Trophoblast cell (in vitro differentiated cells and primary cell): ENCODE measurements at regions not wholly inside any gene's neighbourhood (a gene's known extent, or its start where the extent isn't known, plus 50 kb on each side); places are given as distances from the start of the nearest gene placed in this dataset.

Experiments used
- DNase-seq, 2 donors: peaks; one replicate each; pipeline ENCODE4 v3.0.0-alpha.2; 2016
- H2AFZ ChIP-seq: 2 replicates; pipeline ENCODE4 v1.6.1; 2013; ENCODE audit warnings: low read length, moderate library complexity, mild to moderate bottlenecking; ENCODE audit not compliant: insufficient read depth, poor library complexity
- H2AK5ac ChIP-seq: 2 replicates; pipeline ENCODE4 v1.6.1; 2013; ENCODE audit warnings: mild to moderate bottlenecking, low read length
- H2BK120ac ChIP-seq: 2 replicates; pipeline ENCODE4 v1.6.1; 2013; ENCODE audit warnings: low read length, mild to moderate bottlenecking, moderate library complexity; ENCODE audit not compliant: insufficient read depth, poor library complexity
- H2BK12ac ChIP-seq: 2 replicates; pipeline ENCODE4 v1.6.1; 2013; ENCODE audit warnings: mild to moderate bottlenecking, low read length, moderate library complexity
- H2BK5ac ChIP-seq: 2 replicates; pipeline ENCODE4 v1.6.1; 2013; ENCODE audit warnings: low read length, low read depth, moderate library complexity, mild to moderate bottlenecking; ENCODE audit not compliant: poor library complexity
- H3K14ac ChIP-seq: 2 replicates; pipeline ENCODE4 v1.6.1; 2013; ENCODE audit warnings: mild to moderate bottlenecking, low read length
- H3K18ac ChIP-seq: 2 replicates; pipeline ENCODE4 v1.6.1; 2013; ENCODE audit warnings: mild to moderate bottlenecking, low read length
- H3K23ac ChIP-seq: 2 replicates; pipeline ENCODE4 v1.6.1; 2013; ENCODE audit warnings: low read length
- H3K27ac ChIP-seq: 2 replicates; pipeline ENCODE4 v1.5.1; 2013; ENCODE audit warnings: low read depth, mild to moderate bottlenecking, inconsistent platforms, low read length, moderate library complexity
- H3K27me3 ChIP-seq: 2 replicates; pipeline ENCODE4 v1.6.1; 2013; ENCODE audit warnings: inconsistent platforms, mild to moderate bottlenecking, low read length, moderate library complexity; ENCODE audit not compliant: insufficient read depth
- H3K36me3 ChIP-seq, 2 experiments: 1 replicate in 1 of 2; 2 replicates in 1 of 2; pipeline ENCODE4 v1.6.1; 2013; ENCODE audit warnings: low read length in 2 of 2, mild to moderate bottlenecking in 2 of 2, moderate library complexity in 1 of 2; ENCODE audit not compliant: insufficient read depth in 2 of 2, control insufficient read depth in 1 of 2
- H3K4ac ChIP-seq: 2 replicates; pipeline ENCODE4 v1.6.1; 2013; ENCODE audit warnings: low read depth, mild to moderate bottlenecking, low read length, moderate library complexity
- H3K4me1 ChIP-seq, 2 experiments: 1 replicate in 1 of 2; 2 replicates in 1 of 2; pipeline ENCODE4 v1.6.1; 2013; ENCODE audit warnings: low read length in 2 of 2, mild to moderate bottlenecking in 2 of 2, moderate library complexity in 1 of 2; ENCODE audit not compliant: insufficient read depth in 2 of 2, control insufficient read depth in 1 of 2
- H3K4me2 ChIP-seq: 2 replicates; pipeline ENCODE4 v1.6.1; 2013; ENCODE audit warnings: inconsistent platforms, mild to moderate bottlenecking, low read length, moderate library complexity
- H3K4me3 ChIP-seq: 2 replicates; pipeline ENCODE4 v1.5.1; 2013; ENCODE audit warnings: mild to moderate bottlenecking, low read depth, low read length, inconsistent platforms
- H3K79me1 ChIP-seq: one replicate; pipeline ENCODE4 v1.6.1; 2013; ENCODE audit warnings: low read length
- H3K79me2 ChIP-seq: 2 replicates; pipeline ENCODE4 v1.6.1; 2013; ENCODE audit warnings: low read length, mild to moderate bottlenecking; ENCODE audit not compliant: control insufficient read depth, insufficient read depth, poor library complexity
- H3K9ac ChIP-seq: 2 replicates; pipeline ENCODE4 v1.6.1; 2013; ENCODE audit warnings: mild to moderate bottlenecking, low read length
- H3K9me3 ChIP-seq: 2 replicates; pipeline ENCODE4 v1.6.1; 2013; ENCODE audit warnings: low read depth, mild to moderate bottlenecking, control low read depth, inconsistent platforms, low read length; ENCODE audit not compliant: insufficient read depth
- H4K12ac ChIP-seq: 2 replicates; pipeline ENCODE4 v1.6.1; 2013; ENCODE audit warnings: low read depth, mild to moderate bottlenecking, low read length, moderate library complexity
- H4K8ac ChIP-seq: 2 replicates; pipeline ENCODE4 v1.6.1; 2013; ENCODE audit warnings: low read depth, mild to moderate bottlenecking, low read length, moderate library complexity
- H4K91ac ChIP-seq: one replicate; pipeline ENCODE4 v1.6.1; 2013; ENCODE audit warnings: low read depth, mild to moderate bottlenecking, low read length, moderate library complexity
- WGBS: extraction: QIAGEN DNeasy Blood & Tissue Kit; methylation state at CpG from one replicate; pipeline ENCODE4 v1.1.7; 2013; ENCODE audit warnings: missing lambda C conversion rate; ENCODE audit not compliant: insufficient read length, insufficient coverage; ENCODE audit errors: extremely low coverage; 5-methylcytosine and 5-hydroxymethylcytosine counted together

GRCh38 chr13:61144834-61145593 is 270.6 kb downstream of the PCDH20 start:
- Histone ChIP-seq H2AK5ac (no peak overlapping the region), H3K4ac (no peak overlapping the region), H3K27me3 (no peaks in the 10 kb centered on the region), H3K14ac (no peak overlapping the region), H3K79me1 (no peaks in the 10 kb centered on the region), H3K36me3 (no peaks in the 10 kb centered on the region), H3K4me2 (no peak overlapping the region), H3K18ac (no peak overlapping the region), H4K91ac (no peak overlapping the region), H3K4me3 (no peak overlapping the region), H3K79me2 (no peaks in the 10 kb centered on the region), H2BK12ac (no peak overlapping the region), H3K9ac (no peak overlapping the region), H3K4me1 (no peaks in the 10 kb centered on the region), H4K8ac (no peak overlapping the region), H2BK5ac (no peak overlapping the region), H3K23ac (no peak overlapping the region), H2AFZ (no peak overlapping the region), H4K12ac (no peak overlapping the region), H3K9me3 (peaks cover 2% of the 10 kb centered on the region), H2BK120ac (no peak overlapping the region), H3K27ac (no peak overlapping the region)
- DNase-seq = no peak
- WGBS = no CpG with 5 or more reads among the region's 2 CpGs

DNA sequence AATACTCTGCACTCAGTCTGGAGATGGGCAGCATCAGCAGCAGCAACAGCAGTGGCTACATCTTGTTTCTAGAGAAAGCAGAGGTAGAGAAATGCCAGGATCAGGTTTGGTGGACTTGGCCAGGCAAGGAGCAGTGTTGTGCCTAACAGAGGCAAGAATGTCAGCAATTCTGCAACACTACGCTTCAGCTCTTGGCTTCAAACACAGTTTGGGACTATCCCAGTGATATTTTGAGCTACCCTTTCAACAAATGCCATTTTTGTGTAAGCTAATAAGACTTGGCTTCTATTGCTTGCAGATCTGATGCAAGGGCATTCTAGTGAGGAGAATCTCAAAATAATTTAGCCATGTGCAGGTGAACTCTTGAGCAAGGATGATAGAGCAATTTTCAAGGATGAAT is 271.3 kb downstream of the PCDH20 start:
- Histone ChIP-seq H3K4me1 (no peaks in the 10 kb centered on the region), H3K14ac (no peak overlapping the region), H3K4me3 (no peak overlapping the region), H2BK120ac (no peak overlapping the region), H3K27ac (no peak overlapping the region), H3K4me2 (no peak overlapping the region), H4K12ac (no peak overlapping the region), H3K79me2 (no peaks in the 10 kb centered on the region), H2BK12ac (no peak overlapping the region), H4K91ac (no peak overlapping the region), H2AK5ac (no peak overlapping the region), H3K27me3 (no peaks in the 10 kb centered on the region), H3K36me3 (no peaks in the 10 kb centered on the region), H3K4ac (no peak overlapping the region), H2BK5ac (no peak overlapping the region), H4K8ac (no peak overlapping the region), H3K9ac (no peak overlapping the region), H3K79me1 (no peaks in the 10 kb centered on the region), H2AFZ (no peak overlapping the region), H3K9me3 (peaks cover 2% of the 10 kb centered on the region), H3K23ac (no peak overlapping the region), H3K18ac (no peak overlapping the region)
- DNase-seq = no peak
- no CpG with 5 or more reads among the region's 1 CpG for WGBS

DNA sequence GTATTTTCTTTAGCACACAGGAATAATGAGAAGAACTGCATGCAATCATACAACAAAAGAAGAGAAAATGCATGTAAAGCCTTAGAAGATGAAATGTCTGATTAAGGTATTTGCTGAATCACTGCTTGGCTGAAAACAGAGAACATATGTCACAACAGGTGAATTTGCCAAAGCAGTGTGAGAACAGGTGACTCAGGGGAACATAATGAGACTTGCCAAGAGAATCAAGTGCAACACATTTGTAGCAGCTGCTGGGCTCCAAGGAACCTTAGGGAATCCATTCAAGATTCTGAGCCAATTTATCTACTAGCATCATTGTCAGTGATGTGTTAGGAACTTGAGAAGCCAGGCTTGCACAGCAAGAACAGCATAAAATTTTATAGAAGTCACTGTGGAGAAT is 273.1 kb downstream of the PCDH20 start:
- H3K23ac ChIP-seq = no peak overlapping the region

GRCh38 chr13:61138857-61139256 is 276.8 kb downstream of the PCDH20 start:
- Histone ChIP-seq H4K12ac (no peak overlapping the region), H3K79me1 (no peaks in the 10 kb centered on the region), H2BK5ac (no peak overlapping the region), H4K91ac (no peak overlapping the region), H3K36me3 (no peaks in the 10 kb centered on the region), H3K27ac (no peak overlapping the region), H3K4me1 (no peaks in the 10 kb centered on the region), H3K14ac (no peak overlapping the region), H3K23ac (no peak overlapping the region), H3K9me3 (no peaks in the 10 kb centered on the region), H3K9ac (no peak overlapping the region), H2AFZ (no peak overlapping the region), H3K18ac (no peak overlapping the region), H3K4me3 (no peak overlapping the region), H3K4ac (no peak overlapping the region), H3K79me2 (no peaks in the 10 kb centered on the region), H3K4me2 (no peak overlapping the region), H2AK5ac (no peak overlapping the region), H2BK120ac (no peak overlapping the region), H4K8ac (no peak overlapping the region), H2BK12ac (no peak overlapping the region), H3K27me3 (no peaks in the 10 kb centered on the region)
- DNase-seq = no peak

More for the DNA sequence above, 273.1 kb downstream of the PCDH20 start:
- Histone ChIP-seq H4K8ac (no peak overlapping the region), H3K36me3 (no peaks in the 10 kb centered on the region), H3K4ac (no peak overlapping the region), H3K4me1 (no peaks in the 10 kb centered on the region), H4K91ac (no peak overlapping the region), H2BK12ac (no peak overlapping the region), H2AFZ (no peak overlapping the region), H3K4me2 (no peak overlapping the region), H2BK120ac (no peak overlapping the region), H3K79me2 (no peaks in the 10 kb centered on the region), H3K79me1 (no peaks in the 10 kb centered on the region), H3K27ac (no peak overlapping the region), H3K4me3 (no peak overlapping the region), H3K18ac (no peak overlapping the region), H3K27me3 (no peaks in the 10 kb centered on the region), H4K12ac (no peak overlapping the region), H3K14ac (no peak overlapping the region), H2BK5ac (no peak overlapping the region), H3K9me3 (peaks cover 2% of the 10 kb centered on the region), H2AK5ac (no peak overlapping the region), H3K9ac (no peak overlapping the region)
- DNase-seq = no peak
